Peyer's patch (tissue), 4 donors: ENCODE measurements at regions not wholly inside any gene's neighbourhood (a gene's known extent, or its start where the extent isn't known, plus 50 kb on each side); places are given as distances from the start of the nearest gene placed in this dataset.

Experiments used
- DNase-seq, 3 donors: peaks; one replicate each; pipeline ENCODE4 v3.0.0-alpha.2; 2017 to 2019
- H3K27ac ChIP-seq, 4 donors: fragments of 200-600 bp; sonication (generic); one replicate each; pipeline ENCODE4 v1.5.1; 2016 to 2019
- H3K27me3 ChIP-seq, 2 donors: fragments of 200-600 bp; sonication (generic); one replicate each; pipeline ENCODE4 v1.5.1; 2019
- H3K36me3 ChIP-seq, 3 donors: fragments of 200-600 bp; sonication (generic); one replicate each; pipeline ENCODE4 v1.5.1; 2016 to 2019
- H3K4me1 ChIP-seq, 4 donors: fragments of 200-600 bp; sonication (generic); one replicate each; pipeline ENCODE4 v1.5.1; 2016 to 2019
- H3K4me3 ChIP-seq, 4 donors: fragments of 200-600 bp; sonication (generic); 1 replicate in 3 of 4; 2 replicates in 1 of 4; pipeline ENCODE4 v1.5.1; 2016 to 2019; ENCODE audit warnings: mild to moderate bottlenecking in 1 of 4
- H3K9me3 ChIP-seq, 4 donors: fragments of 200-600 bp; sonication (generic); one replicate each; pipeline ENCODE4 v1.5.1; 2016 to 2019; ENCODE audit warnings: mild to moderate bottlenecking in 1 of 4
- POLR2A ChIP-seq, 2 donors: fragments of 450-650 bp; IDR thresholded peaks; one replicate each; pipeline ENCODE4 v1.5.1; 2017; ENCODE audit warnings: antibody characterized with exemption in 2 of 2, mild to moderate bottlenecking in 2 of 2, moderate library complexity in 2 of 2
- TF ChIP-seq, protein P1 (sequence below), 6 experiments: fragments of 450-650 bp in 4 of 6; fragments of 200-600 bp in 2 of 6; sonication (generic) in 1 of 6; IDR thresholded peaks; one replicate each; pipeline ENCODE4 v1.5.1; 2017 to 2019; ENCODE audit warnings: antibody characterized with exemption in 6 of 6, mild to moderate bottlenecking in 3 of 6, moderate library complexity in 1 of 6

DNA sequence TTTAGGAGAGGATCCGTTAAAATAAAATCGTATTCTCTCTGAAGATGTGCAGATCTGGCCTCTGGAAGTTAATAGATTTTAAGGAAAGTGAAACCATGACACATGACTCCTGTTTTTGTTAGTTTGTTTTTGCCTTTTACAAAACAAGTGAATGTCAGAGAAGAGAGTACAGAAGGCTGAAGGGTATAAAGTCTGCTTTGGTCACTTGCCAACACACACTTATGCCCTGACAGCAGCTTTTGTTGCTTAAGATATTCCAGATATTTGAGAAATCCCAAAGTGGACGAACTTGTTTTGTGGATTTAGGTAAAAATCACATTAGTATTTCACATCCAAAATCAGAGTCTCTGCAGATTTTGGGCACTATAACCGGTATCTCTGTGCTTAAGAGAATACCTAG, 192.4 kb upstream of the RASGEF1B start:
- no peak overlapping the region for H3K27ac ChIP-seq
- no peaks in the 10 kb centered on the region for H3K36me3 ChIP-seq
- H3K4me3 ChIP-seq = no peak overlapping the region
- peaks cover 0 to 3% (median 0%) of the 10 kb centered on the region in 4 donors for H3K4me1 ChIP-seq
- H3K9me3 ChIP-seq = no peaks in the 10 kb centered on the region
- no peaks in the 10 kb centered on the region for H3K27me3 ChIP-seq
- no peak for DNase-seq
- TF ChIP-seq, protein P1, sequence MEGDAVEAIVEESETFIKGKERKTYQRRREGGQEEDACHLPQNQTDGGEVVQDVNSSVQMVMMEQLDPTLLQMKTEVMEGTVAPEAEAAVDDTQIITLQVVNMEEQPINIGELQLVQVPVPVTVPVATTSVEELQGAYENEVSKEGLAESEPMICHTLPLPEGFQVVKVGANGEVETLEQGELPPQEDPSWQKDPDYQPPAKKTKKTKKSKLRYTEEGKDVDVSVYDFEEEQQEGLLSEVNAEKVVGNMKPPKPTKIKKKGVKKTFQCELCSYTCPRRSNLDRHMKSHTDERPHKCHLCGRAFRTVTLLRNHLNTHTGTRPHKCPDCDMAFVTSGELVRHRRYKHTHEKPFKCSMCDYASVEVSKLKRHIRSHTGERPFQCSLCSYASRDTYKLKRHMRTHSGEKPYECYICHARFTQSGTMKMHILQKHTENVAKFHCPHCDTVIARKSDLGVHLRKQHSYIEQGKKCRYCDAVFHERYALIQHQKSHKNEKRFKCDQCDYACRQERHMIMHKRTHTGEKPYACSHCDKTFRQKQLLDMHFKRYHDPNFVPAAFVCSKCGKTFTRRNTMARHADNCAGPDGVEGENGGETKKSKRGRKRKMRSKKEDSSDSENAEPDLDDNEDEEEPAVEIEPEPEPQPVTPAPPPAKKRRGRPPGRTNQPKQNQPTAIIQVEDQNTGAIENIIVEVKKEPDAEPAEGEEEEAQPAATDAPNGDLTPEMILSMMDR (IDR thresholded peaks at IDR 0.05) = no peak
- TF ChIP-seq POLR2A (IDR thresholded peaks at IDR 0.05) = no peak

DNA sequence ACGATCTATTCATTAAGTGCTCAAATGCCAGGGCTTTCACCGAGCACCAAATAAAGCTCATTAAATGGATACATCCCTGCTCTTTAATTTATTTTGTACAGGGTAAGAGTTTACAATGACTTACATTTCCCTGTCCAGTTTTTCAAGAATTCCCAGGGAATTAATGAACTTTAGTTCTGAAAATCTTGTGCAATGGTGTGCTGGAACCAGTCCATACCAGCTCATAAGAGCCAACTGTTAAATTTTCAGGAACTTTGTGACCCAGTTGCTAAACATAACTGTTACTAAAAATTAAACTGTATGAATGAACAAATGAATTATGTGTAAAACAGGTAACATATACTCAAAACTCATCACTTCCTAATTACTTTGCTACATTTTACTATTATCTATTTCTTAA, 191.7 kb upstream of the RASGEF1B start:
- Histone ChIP-seq H3K36me3 (no peaks in the 10 kb centered on the region), H3K4me3 (no peak overlapping the region), H3K27me3 (no peaks in the 10 kb centered on the region), H3K9me3 (no peaks in the 10 kb centered on the region), H3K4me1 (peaks cover 0 to 3% (median 0%) of the 10 kb centered on the region in 4 donors), H3K27ac (no peak overlapping the region)
- no peak for TF ChIP-seq POLR2A (IDR thresholded peaks at IDR 0.05)
- DNase-seq = no peak

DNA sequence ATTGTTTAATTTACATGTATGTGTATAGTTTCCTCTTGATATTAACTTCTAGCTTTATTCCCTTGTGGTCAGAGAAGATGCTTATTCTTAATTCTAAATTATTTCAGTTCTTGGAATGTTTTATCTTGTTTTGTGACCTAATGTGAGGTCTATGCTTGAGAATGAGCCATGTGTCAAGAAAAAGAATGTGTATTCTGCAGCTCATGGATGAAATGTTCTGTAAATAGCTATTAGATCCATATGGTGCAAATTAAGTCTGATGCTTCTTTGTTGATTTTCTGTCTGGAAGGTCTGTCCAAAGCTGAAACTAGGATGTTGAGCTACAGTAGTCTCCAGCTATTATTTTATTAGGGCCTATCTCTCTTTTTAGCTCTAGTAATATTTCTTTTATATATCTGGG, 187.3 kb upstream of the RASGEF1B start:
- no peak for DNase-seq
- no peak for TF ChIP-seq POLR2A (IDR thresholded peaks at IDR 0.05)
- TF ChIP-seq, protein P1 (IDR thresholded peaks at IDR 0.05) = no peak
- Histone ChIP-seq H3K4me1 (no peaks in the 10 kb centered on the region), H3K27me3 (no peaks in the 10 kb centered on the region), H3K36me3 (no peaks in the 10 kb centered on the region), H3K4me3 (no peak overlapping the region), H3K9me3 (no peaks in the 10 kb centered on the region), H3K27ac (no peak overlapping the region)

- TF ChIP-seq, protein P1 (IDR thresholded peaks at IDR 0.05) = no peak
- TF ChIP-seq POLR2A (IDR thresholded peaks at IDR 0.05) = no peak
- Histone ChIP-seq H3K9me3 (no peaks in the 10 kb centered on the region), H3K27me3 (no peaks in the 10 kb centered on the region), H3K4me3 (no peak overlapping the region), H3K36me3 (no peaks in the 10 kb centered on the region), H3K27ac (no peak overlapping the region), H3K4me1 (peaks cover 0 to 11% (median 1%) of the 10 kb centered on the region in 4 donors)
- no peak for DNase-seq
These were observed 180.4 kb upstream of the RASGEF1B start for GRCh38 chr4:81652069-81652478.

DNA sequence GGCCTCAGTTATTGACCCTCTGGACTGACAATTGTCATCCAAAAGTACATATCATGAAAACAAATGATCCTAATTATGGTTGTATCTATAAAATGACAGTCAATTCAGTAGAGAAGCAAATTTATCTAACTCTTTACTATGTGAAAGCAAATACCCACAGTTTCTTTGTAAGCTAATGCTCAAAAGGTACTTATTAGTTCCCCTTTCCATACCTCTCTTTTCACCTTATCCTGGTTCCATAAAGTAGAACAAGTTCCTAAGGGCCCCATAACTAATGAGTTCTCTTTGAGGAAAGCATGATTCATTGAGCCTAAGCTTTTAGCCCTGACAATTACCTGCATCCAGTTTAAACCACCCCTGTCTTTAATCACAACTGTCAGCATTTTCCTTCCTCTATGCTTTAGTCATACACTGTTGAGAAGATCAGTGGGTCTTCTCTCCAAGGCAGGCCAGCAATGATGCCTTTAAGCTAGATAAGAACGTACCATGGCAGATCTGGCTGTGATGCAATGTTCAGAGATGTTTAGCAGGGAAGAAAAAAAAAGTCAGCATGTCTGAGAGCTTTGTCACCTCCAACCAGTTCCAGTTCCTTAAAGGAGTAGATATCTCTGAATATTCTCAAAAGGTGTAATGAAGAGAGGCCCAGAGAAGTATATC, 179.7 kb upstream of the RASGEF1B start:
- H3K9me3 ChIP-seq = no peaks in the 10 kb centered on the region
- no peaks in the 10 kb centered on the region for H3K36me3 ChIP-seq
- H3K4me3 ChIP-seq = no peak overlapping the region
- no peak overlapping the region for H3K27ac ChIP-seq
- TF ChIP-seq, protein P1 (IDR thresholded peaks at IDR 0.05) = no peak
- no peak for TF ChIP-seq POLR2A (IDR thresholded peaks at IDR 0.05)
- no peaks in the 10 kb centered on the region for H3K27me3 ChIP-seq
- H3K4me1 ChIP-seq = peaks cover 0 to 11% (median 1%) of the 10 kb centered on the region in 4 donors
- no peak for DNase-seq

- H3K27me3 ChIP-seq = no peaks in the 10 kb centered on the region
- TF ChIP-seq, protein P1 (IDR thresholded peaks at IDR 0.05) = no peak
- TF ChIP-seq POLR2A (IDR thresholded peaks at IDR 0.05) = no peak
- H3K27ac ChIP-seq = no peak overlapping the region
- H3K9me3 ChIP-seq = no peaks in the 10 kb centered on the region
- no peak for DNase-seq
- peaks cover 0 to 11% (median 1%) of the 10 kb centered on the region in 4 donors for H3K4me1 ChIP-seq
- H3K4me3 ChIP-seq = no peak overlapping the region
- no peaks in the 10 kb centered on the region for H3K36me3 ChIP-seq
These were observed 179.0 kb upstream of the RASGEF1B start for GRCh38 chr4:81650606-81651242.
